ENCODE measurements at regions not wholly inside any gene's neighbourhood (a gene's known extent, or its start where the extent isn't known, plus 50 kb on each side); places are given as distances from the start of the nearest gene placed in this dataset.

DNA sequence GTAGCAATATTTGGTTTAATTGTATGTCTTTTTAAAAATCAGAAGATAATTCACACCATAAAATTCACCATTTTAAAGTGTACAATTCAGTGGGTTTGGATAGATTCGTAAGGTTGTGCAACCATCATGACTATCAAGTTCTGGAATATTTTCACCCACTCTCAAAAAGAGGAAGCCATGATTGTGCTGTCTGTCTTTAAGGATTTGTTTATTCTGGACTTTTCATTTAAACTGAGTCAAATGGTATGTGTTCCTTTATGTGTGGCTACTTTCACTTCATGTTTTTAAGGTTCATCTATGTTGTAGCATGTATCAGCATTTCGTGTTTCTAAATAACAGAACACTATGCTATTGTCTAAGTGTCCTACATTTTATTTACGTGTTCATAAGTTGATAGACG lies 68.1 kb upstream of the CPHXL start (continued):
- TF ChIP-seq ZNF114 (CRISPR knock-in tag; IDR thresholded peaks at IDR 0.05), result no peak

- ATAC-seq, result no peak
- no peaks in the 10 kb centered on the region for H3K36me3 ChIP-seq (ENCODE audit: insufficient read depth)
- Mint-ChIP-seq H3K27me3 (ENCODE audit: insufficient read depth, low read depth, poor library complexity) (no peaks in the 10 kb centered on the region), H3K9me3 (peaks cover 39% of the 10 kb centered on the region), H3K4me3 (no peak overlapping the region), H3K4me1 (no peaks in the 10 kb centered on the region), H3K27ac (no peak overlapping the region), H3K36me3 (ENCODE audit: low read depth) (no peaks in the 10 kb centered on the region)
- H3K79me2 ChIP-seq (replicated peaks; ENCODE audit: insufficient read depth), result no peaks in the 10 kb centered on the region
- H2AFZ ChIP-seq, result no peak overlapping the region
- H4K20me1 ChIP-seq (replicated peaks; ENCODE audit: insufficient read depth), result no peaks in the 10 kb centered on the region
- TF ChIP-seq EZH2phosphoT487 (IDR thresholded peaks at IDR 0.05; ENCODE audit: unreplicated experiment) (no peak), EZH2 (IDR thresholded peaks at IDR 0.05; ENCODE audit: low read depth, unreplicated experiment) (no peak), ZNF331 (CRISPR knock-in tag; IDR thresholded peaks at IDR 0.05; ENCODE audit: low read depth) (no peak), CREB1 (CRISPR knock-in tag; IDR thresholded peaks at IDR 0.05; ENCODE audit: low read depth) (no peak), JUNB (IDR thresholded peaks at IDR 0.05; ENCODE audit: unreplicated experiment) (no peak), POLR2AphosphoS5 (IDR thresholded peaks at IDR 0.05; ENCODE audit: low read depth) (no peak), ETS1 (IDR thresholded peaks at IDR 0.05) (no peak), ZNF114 (CRISPR knock-in tag; IDR thresholded peaks at IDR 0.05) (no peak), ZNF462 (CRISPR knock-in tag; IDR thresholded peaks at IDR 0.05) (no peak), STAT1 (IDR thresholded peaks at IDR 0.05; ENCODE audit: unreplicated experiment) (no peak), NANOG (IDR thresholded peaks at IDR 0.05; ENCODE audit: borderline replicate concordance) (no peak), REST (IDR thresholded peaks at IDR 0.05; ENCODE audit: unreplicated experiment) (no peak)
- TF ChIP-seq, protein P1, sequence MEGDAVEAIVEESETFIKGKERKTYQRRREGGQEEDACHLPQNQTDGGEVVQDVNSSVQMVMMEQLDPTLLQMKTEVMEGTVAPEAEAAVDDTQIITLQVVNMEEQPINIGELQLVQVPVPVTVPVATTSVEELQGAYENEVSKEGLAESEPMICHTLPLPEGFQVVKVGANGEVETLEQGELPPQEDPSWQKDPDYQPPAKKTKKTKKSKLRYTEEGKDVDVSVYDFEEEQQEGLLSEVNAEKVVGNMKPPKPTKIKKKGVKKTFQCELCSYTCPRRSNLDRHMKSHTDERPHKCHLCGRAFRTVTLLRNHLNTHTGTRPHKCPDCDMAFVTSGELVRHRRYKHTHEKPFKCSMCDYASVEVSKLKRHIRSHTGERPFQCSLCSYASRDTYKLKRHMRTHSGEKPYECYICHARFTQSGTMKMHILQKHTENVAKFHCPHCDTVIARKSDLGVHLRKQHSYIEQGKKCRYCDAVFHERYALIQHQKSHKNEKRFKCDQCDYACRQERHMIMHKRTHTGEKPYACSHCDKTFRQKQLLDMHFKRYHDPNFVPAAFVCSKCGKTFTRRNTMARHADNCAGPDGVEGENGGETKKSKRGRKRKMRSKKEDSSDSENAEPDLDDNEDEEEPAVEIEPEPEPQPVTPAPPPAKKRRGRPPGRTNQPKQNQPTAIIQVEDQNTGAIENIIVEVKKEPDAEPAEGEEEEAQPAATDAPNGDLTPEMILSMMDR (conservative IDR thresholded peaks at IDR 0.05; ENCODE audit: low read depth in 2 of 2), result no peak
- H3K27me3 ChIP-seq (ENCODE audit: insufficient read depth), result no peaks in the 10 kb centered on the region; the same call in 1 of the 2 replicates
- no peak overlapping the region for H3K4me3 ChIP-seq
- no peak for DNase-seq (ENCODE audit: low spot score)
- H3F3A ChIP-seq (replicated peaks; ENCODE audit: low read depth), result no peaks in the 10 kb centered on the region
- no peak overlapping the region for H3K4me2 ChIP-seq
- no peaks in the 10 kb centered on the region for H3K4me1 ChIP-seq (ENCODE audit: insufficient read depth)
- H3K9me2 ChIP-seq (ENCODE audit: insufficient read depth), result no peaks in the 10 kb centered on the region
- no peak overlapping the region for H3K27ac ChIP-seq (ENCODE audit: low read depth)
Observed at GRCh38 chr16:75798714-75799113, 72.4 kb upstream of the CPHXL start.

Measured in GM23338 (cell line).